ENCODE measurements at regions not wholly inside any gene's neighbourhood (a gene's known extent, or its start where the extent isn't known, plus 50 kb on each side); places are given as distances from the start of the nearest gene placed in this dataset.

DNA sequence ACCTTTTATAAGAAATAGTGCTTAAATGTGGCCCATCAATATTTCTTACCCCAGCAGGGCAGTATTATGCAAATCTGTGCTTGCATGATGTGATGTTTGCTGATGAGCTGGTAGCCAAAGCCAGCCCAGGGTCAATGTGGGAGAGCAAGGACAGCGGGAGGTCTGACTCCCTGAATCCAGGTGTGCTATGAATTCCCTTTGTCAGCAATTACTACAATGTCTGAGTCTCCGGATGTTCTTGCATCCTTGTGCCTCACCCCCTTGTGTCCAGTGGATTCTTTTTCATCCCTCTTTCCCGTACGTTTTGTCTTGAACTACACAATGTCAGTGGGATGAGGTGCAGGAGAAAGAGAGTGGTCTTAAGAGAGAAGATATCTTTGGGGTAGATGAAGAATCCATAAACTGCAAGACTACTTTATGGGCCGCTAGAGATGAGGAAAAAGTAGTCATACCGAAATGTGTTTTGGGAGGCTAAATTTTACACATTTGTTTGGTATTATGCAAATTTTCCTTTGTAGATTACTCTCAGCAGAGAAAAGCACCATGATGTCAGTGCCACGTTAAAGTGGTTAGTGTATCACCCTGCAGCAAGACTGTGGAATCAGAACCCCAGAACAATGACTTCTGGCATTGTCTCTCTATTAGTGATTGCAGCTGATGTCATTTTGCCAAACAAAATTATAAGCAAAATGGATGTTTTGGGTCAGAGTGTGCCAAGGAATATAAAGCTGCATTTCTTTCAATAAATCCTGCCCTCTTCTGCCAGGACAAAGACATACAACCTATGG is 53.5 kb upstream of the TSHZ3 start:
- no peak for DNase-seq

DNA sequence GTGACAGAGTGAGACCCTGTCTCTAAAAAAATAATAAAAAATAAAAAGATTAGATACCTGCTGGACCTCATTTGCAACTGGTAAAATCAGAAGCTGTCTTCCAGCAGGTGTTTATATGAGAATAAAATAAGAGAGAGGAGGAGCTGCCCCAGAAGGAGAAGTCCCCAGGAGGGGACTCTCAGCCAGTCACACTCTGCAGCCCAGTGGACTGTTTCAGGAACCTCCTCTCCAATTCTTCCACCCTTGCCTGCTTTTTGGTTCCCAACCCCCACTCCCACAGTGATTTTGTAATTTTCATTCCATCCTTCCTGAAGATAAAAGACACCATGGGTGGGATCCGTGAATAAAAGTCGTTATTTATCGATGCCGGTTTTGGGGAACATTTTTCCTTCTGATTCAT is 56.9 kb upstream of the TSHZ3 start:
- no peak for DNase-seq

DNA sequence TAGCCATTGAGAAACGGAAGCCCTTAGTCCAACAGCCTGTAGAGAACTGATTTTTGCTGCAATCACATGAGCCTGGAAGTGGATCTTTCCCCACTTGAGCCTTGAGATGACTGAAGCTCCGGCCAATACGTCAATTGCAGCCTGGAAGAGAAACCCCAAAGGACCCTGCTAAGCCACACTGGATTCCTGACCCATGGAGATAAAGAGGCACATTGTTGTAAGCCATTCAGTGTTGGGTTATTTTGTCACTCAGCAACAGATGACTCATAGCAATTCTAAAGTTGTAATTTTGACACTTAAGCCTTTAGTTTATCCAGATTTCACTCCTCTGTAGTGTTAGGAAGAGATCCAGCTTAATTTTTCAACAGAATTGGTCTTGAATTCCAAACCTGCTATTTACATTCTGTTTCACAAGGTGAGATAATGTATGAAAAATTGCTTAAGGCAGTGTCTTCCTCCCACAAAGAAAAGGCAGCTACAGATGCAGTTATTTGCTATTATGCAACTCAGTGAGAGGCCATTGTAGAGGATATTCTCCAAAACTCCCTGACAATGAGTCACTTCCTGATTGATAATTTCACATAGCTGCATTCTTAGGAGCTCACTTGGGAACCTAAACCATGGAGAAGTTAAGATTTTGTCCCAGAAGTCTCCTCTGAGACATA is 59.4 kb upstream of the TSHZ3 start:
- no peak for DNase-seq

DNA sequence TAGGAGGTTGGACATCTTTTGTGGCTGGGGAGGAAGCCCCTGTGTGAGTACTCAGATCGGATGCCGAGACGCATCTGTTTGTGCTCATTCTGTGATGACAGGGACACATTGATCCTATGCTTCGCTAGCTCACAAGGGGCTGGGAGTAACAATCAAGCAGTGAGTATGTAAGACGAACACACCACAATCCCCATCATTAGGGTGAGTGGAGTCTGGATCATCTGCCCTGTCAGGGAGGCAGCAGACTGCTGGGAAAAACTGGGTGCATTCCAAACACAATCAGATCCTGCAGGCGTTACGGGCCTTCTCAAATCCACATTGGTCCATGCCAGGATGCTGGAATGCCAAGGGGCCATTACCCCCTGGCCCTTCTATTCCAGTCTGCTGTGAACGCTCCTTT is 64.1 kb upstream of the TSHZ3 start:
- DNase-seq = no peak

DNA sequence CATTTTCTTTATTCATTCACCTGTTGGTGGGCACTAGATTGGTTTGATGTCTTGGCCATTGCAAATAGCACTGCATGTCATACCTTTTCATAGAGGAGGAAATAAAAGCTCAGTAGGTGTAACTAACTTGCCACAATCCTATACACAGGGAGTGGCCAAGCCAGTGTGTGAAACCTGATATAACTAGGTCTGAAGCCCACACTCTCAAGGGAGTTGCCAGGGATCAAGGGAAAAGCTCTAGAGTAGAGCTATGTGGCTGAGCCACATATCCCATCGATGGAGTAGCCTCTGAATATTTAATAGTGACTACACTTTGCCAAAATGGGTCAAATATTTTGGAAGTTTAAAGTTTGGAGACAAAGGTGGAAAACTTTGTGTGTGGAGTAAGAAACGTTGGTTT is 66.1 kb upstream of the TSHZ3 start:
- no peak for DNase-seq

DNA sequence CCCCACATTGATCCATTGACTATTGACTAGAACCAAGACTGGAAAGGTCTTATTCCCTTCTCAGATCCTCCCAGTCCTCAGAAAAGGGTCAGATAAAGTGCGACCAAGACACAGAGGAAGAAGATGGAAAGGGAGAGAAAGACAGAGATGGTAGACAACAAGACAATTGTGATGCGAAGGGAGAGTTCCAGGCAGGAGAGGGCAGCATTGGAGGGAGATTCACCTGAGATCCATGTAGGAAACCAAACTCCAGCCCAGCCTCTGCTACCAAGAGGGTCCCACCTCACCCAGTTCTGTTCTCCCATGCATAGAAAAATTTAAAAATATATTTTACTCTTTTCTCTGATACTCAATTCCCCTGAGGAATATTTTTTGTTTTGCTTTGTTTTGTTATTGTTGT is 67.3 kb upstream of the TSHZ3 start:
- DNase-seq = no peak

DNA sequence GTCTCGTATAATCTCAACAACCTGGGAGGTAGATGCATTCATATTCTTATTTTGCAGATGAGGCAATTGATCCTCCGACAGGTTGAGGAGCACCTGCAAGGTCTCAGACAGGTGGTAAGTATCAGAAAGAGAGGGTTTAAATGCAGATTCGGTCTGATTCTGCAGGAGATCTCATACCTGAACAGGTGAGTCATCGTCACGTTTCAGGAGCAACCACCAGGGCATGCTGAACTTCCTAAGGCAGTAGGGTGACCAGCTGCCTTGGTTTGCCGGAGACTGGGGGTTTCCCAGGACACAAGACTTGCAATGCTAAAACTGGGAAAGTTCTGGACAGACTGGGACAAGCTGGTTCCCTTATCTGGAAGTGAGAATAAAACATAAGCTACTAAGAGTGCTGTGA is 68.8 kb upstream of the TSHZ3 start:
- DNase-seq = no peak

DNA sequence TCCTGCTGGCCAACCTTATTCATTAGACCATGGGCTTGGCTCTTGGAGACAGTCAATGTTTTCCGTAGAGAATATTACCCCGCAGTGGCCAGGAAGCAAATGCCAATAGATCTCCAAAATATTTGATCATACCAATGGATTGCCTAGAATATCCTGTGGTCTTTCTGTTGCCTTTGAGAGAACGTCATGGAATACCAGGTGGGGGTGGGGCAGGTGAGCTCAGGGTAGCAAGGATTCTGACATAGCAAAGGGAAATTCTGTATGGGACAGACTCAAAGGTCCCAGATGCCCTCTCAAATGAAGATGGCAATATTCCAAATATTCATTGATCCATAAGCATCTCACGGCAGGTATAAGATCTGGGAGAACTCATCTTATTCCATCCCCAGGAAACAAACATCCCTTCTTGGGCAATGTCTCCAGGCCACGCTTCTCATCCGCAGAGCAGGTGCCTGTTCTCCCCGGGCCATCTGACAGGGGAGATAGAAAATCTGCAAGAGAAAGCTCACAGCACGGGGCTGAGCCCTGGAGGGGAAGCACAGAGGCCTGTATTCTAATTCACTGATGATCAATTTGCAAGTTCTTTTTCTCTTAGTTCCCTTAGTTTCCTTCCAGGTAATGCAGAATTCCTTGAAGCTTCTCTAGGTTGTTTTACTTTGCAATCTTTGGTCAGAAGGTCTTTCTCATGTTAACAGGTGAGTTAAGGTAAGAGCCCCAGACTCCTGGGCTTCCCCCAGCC is 69.6 kb upstream of the TSHZ3 start:
- DNase-seq = no peak

DNA sequence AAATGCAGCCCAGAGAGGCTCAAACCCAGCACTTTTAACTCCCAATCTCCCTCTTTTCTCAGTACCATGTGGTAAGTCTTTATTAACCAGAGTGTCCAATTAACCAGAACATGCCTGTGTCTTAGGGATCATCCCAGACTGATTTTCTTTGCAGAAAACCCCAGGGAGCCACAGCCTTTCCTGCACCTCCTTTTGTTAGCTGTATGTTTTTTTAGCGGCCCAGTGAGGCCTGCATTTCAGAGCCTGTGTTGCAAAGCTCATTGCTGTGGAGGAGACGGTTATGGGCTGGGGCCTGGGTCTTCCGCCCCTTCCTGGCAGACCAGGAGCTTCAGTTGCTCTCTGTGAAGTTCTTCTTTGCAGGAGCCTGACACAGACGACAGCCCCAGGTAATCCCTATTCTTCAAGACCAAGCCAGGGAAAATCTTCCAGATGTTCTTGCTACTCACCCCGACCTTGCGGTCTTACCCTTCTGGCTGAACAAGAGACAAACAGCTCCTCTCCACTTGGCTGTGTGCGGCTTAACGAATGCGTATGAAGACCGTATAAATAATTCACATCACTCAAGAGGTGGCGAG is 70.7 kb upstream of the TSHZ3 start:
- no peak for DNase-seq

DNA sequence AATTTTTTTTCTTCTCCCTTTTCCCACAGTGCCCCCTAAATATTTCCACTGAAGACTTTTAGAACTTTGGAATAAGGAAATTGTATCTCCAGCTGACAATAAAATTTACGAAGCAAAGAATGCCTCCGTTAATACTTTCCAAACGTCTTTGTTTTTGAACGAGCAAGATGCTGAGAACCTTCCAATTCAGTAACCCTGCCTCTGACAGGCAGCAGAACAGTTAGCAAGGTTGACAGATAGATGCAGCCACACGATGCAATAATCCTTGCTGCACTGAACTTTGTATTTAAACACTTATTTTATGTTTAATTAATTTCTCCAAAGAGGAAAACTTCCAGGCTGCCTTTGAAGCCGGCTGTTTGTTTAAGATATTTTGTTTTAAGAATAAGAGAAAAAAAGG is 71.8 kb upstream of the TSHZ3 start:
- no peak for DNase-seq

DNA sequence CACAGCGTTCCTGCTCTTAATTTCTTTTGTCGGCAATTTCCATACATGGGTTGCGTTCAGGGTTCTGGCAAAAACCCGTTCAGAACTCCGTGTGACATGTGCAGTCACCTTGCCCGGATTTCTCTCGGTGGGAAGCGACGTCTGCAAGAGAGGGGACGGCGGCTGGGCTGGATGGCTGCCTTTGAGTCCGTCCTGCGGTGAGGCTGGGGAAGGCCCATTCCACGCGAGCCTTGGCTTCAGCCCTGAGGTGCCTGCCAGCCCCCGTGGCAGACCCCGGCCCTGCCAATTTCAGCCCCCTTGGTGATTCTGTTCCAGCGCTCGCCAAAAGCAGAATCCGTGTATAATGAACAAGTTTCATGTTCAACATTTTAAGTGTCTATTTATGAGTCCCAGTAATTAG is 72.6 kb upstream of the TSHZ3 start:
- DNase-seq = no peak

DNA sequence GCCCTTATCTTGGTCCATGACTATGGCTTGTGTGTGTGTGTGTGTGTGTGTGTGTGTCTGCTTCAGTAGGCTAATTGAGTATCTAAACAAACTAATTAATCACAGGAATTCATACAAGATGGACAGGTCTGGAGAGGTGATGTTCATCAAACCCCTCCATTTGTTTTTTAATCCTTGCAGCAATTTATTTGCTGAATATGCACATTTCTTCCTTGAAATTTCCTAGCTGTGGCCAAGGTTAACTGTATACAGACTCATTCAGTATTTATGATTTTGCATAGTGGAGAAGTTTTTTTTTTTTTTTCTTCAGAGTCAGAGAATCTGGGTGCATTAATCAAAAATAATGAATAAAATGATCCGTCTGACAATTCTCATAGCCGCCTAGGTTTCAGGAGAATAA is 74.7 kb upstream of the TSHZ3 start:
- DNase-seq = no peak

DNA sequence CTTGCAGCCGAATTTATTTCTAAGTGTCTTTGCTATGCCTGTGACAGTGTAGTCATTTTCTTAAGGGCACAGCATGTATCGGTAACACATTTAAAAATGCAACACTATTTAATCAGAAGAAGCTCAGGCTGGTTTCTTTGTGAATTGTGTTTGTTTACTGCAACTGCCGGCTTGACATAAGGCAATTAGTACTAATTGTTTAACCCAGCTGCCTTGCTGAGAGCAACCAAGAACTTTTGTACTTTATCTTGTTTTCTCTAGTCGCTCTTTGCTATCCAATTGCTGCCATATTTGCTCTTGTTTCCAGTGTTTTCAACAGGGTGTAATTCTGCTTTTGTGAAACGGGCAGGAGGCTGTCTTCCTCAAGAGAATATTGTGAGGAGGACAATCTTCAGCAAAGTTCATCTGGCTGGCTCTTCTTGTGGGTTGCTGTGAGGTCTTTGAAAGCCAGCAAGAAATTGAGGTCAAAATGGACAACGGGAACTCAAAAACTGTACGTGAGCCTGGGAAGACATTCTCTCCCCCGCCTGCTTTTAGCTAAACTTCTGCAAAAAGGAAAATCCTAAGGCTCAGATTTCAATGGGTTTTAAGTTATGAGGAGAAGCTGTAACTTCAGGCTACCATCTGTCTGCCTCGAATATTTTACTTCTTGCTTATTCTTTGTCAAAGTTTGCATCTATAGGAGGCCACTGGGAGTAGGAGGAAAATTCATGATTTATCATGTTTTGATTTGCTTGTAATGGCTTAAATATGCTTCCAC is 75.8 kb upstream of the TSHZ3 start:
- DNase-seq = no peak

DNA sequence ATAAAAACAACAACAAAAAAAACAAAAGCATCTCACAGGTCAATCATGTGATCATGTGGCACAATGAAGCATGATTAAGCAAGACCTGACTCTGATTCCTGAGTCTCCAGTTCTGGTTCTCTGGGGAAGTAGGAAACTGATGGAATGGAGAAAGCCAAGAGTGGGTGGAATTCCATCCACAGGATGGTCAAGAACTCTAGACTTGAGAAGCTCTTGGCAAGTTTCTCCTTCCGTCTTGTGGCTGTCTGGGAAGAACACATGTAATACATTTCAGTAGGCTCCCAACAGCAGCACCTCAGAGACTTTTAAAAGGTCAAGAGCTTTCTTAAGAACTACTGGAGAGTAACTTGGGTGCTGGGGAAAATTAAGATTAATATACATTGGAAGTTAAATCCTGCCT is 78.6 kb upstream of the TSHZ3 start:
- no peak for DNase-seq

DNA sequence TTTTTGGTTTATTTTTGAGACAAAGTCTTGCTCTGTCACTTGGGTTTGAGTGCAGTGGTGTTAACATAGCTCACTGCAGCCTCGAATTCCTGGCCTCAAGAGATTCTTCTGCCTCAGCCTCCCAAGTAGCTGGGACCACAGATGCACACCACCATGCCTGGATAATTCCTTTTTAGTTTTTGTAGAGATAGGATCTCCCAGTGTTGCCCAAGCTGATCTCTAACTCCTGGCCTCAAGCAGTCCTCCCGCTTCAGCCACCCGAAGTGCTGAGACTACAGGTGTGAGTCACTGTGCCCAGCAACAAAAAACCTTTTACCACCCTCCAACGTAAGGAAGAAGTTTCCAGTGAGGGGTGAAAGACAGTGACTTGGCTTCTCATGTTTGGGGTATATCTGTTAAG is 81.1 kb upstream of the TSHZ3 start:
- no peak for DNase-seq

DNA sequence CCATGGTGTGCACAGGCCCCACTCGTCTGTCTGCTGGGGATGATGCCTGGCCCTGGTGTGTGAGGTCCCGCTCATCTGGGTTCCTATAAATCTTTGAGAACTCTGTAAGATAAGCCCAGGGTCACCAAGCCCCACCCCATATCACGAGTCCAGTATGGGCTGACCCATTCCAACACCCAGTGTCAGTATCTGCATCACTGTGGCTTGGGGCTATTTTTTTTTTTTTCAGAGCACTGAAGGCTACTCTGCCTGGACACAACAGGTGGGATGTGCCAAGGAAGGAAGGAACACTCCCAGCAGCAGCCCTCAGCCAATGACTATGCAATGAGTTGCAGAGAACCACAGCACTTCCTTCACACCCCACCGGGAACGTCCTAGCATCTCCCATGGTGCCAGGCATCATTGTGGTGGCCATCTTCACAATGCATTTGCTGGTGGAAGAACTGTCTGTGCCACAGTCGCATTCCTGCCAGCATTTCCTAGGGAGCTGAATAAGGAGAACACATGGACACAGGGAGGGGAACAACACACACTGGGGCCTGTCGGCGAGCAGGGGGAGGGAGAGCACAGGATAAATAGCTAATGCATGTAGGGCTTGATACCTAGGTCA is 83.1 kb upstream of the TSHZ3 start:
- no peak for DNase-seq

DNA sequence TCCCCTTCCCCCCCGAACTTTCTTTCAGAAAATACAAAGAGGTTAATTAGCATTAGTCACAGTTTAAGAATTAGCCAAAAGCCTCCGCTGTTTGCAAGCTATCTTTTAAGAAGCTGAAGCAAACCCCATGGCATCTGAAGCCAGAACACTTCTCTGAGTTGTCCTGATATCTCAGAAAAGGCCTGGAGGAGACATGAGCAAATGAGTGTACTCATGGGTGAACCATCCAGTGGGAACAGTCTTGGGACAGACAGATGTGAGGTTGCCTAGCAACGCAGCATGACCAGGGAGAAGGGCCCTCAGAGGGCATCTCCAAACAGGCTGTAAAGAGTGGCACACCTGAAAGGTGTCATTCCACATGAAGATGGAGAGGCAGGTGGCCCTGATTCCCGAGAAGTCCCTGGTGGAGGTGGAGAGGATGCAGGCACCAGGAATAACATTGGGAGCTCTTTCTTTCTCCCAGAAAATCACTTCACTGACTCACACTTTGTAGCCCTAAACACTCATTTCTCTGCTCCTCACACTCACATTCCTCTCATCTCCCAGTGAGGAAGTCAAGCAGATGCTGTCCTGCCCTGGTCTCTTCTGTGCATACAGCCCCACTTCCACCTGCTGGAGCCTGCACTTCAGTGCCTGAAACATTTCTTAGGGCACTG is 87.0 kb upstream of the TSHZ3 start:
- no peak for DNase-seq

DNA sequence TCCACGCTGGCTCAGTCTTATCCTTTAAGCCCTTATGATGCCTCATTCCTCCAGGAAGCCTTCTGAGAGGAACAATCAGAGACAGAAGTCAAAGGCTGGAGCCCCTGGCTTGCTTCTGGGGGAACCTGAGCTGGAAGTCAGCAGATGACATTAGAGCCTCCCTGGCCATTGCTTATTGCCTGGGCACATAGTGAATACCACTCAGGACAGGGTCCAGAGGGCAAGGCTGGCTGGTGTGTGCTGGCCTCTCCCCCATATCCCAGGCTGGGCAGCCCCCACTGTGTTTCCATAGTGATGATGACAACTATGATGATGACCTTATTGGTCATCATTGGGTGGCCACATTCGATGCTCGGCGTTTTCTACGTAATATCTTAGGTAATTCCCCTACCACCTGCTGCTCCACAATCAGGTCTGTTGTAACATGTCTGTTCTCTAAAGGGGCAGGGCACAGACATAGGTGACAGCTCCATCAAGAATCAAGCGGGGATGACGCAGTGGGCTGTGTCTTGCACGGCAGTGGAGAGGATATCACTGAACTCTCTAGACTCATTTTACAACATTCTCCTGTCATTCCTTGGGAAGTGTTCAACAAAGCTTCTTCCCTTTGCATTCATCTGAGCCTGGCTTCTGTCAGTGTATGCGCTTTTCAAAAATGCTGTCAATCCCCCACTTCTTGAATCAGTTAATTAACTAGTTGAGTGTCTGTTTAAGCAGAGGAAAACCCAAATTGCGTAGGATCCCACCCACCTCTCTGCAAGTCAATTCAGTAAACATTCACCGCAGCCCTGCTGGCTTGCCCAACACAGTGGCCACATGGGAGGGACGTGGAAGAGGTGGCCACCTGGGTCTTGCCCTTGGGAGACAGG is 89.4 kb upstream of the TSHZ3 start:
- DNase-seq = no peak

DNA sequence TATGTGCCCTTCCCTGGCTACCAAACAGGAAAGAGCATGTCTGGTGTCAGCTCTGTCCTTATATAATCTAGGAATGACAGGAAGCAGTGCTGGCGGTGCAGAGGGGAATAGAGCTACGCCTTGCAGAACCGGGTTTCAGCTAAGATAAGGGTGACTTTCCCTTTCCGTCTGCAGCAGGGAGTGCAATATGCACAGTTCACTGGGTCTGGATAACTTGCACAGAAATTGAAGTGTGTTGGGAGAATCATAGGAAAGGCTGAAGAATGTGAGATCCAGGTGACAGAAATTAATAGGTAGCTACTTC is 90.0 kb upstream of the TSHZ3 start:
- DNase-seq = no peak

DNA sequence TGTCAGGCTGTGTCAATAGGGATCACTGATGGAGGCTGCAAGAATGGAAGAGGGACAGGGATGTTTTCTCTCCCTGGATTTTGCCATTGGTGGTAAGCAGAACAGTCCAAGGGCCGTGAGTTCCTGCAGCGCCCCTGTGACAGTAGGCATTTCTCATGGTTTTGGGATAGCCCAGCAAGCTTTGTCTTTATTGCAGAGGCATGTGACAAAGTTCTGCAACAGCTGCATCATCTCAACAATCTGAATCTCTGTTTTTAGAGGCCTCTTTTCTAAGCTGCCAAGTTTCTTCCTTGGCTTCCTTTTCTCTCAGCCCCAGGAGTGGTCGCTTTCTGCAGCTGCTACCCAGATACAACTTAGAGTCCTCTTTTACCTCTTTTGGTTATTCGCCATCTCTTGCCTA is 95.7 kb upstream of the TSHZ3 start:
- DNase-seq = no peak

DNA sequence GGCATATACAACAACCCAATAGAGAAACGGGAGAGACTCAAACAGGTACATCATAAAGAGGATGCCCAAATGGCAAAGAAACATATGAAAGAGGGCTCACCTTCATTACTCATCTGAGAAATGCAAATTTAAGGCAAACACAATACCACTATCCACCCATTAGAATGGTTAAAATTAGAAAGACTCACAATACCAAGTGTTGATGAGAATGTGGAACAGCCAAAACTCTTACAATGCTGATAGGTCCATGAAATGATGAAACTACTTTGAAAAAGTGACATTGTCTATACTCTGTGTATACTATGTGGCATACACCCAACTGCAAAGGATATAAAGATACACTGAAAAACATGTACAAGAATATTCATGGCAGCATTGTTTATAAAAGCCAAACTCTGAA is 96.2 kb upstream of the TSHZ3 start:
- DNase-seq = no peak

Data from NCI-H1436 (cell line).